ENCODE measurements at regions not wholly inside any gene's neighbourhood (a gene's known extent, or its start where the extent isn't known, plus 50 kb on each side); places are given as distances from the start of the nearest gene placed in this dataset.

DNA sequence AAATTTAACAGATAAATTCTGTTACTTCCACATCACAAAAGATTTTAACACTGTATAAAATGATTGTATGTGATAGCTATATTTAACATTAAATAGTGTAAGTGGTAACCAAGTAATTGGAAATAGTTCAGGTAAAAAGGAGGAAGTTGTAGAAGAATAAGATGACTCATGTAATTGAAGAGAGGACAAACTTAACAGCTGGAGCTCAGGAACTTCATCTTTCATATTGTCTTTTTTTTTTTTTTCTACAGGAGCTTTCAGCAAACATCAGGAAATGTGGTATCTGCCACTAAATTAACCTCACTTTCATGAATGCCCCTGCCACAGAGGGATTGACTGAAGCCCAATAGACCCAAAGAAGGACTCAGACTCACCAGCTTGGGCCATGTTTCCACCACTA, 188.4 kb upstream of the VEGFC start:
- DNase-seq, result no peak

GRCh38 chr4:176981551-176981950, 188.8 kb upstream of the VEGFC start:
- DNase-seq, result no peak

- no peak for DNase-seq
Observed at GRCh38 chr4:176988226-176988625, 195.5 kb upstream of the VEGFC start.

GRCh38 chr4:176989186-176989585, 196.5 kb upstream of the VEGFC start:
- DNase-seq, result no peak

DNA sequence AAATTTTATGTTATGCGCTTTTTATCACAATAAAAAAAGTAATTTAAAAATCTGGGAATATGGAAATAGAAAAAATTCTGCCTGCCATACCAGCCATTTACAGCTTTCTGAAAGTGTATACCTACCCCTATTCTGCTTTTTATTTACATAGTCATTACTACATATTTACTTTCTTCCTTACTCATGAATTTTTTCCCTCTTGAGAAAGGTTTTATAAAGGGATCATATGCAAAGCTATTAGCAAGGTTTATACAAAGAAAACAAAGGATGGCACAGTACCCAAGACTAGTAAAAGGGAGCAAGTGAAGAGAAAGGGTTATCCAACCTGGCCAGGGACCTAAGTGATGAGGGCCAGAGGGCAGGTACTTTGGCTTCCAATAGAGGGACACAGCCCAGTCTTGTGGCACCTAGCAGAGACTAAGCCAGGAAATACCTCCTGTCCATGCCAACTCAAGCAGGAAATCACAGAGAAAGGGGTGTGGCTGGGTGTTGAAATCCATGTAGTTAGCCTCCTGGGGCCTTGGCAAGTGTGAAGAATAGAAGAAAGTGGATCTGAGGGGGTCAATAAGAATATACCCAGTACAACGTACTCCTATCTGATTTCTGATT, 207.3 kb upstream of the VEGFC start:
- DNase-seq, result no peak

DNA sequence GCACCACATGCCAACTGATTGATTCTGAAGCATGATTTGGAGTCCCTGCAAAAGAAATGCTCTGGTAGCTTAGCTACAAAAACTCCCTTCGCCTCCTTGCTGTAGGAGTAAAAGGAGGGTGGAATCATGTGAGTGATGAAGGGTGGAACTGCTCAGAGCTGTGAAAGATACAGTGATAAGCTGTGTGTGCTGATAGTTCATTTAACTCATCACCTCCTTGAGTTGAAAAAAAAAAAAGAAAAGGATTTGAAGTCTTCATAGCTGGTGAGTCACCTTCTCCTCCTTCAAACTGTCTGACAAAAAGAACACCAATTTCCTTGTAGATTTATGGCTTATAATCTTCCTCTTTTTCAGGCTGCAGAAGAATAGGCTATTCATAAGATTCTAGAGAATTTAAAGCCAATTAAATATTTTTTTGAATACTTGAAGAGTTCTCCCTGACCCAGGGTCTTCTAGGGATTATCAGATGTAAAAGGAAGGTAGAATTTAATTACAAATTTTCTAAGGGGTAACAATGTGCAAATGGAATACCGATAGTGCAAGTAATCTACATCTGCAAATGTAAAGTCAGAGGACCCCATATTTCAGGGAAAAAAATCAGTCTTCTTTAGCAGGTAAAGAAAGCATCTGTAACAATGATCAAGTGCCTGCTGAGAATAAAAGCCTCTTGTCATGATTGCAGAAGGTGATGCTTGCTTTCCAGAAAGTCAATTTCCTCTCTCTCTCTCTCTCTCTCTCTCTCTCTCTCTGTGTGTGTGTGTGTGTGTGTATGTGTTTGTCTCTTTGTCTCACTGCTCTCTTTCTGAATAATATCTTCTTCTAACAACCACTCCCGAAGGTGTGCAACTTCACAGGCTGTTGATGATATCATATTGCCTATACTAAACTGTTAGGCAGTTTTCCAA, 208.8 kb upstream of the VEGFC start:
- DNase-seq, result no peak

- no peak for DNase-seq
Observed at GRCh38 chr4:177005674-177006230, 213.0 kb upstream of the VEGFC start.

DNA sequence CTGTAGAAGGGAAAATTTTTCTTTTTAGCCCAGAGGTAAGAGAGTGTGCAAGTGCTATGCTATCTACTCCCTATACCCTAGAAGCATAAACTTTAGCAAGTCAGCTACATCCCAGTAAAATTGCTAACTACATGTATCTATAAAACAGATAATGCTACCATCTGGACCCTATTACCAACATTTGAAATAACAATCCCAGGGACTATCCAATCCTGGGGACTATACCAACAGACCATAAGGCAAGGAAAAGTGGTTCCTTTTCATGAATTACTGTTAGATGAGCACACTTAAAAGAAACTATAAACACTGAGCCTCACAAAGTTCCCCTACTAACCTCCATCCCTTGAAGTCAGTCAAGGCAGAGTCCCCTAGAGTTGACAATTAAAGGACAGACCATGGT, 213.6 kb upstream of the VEGFC start:
- DNase-seq, result no peak

DNA sequence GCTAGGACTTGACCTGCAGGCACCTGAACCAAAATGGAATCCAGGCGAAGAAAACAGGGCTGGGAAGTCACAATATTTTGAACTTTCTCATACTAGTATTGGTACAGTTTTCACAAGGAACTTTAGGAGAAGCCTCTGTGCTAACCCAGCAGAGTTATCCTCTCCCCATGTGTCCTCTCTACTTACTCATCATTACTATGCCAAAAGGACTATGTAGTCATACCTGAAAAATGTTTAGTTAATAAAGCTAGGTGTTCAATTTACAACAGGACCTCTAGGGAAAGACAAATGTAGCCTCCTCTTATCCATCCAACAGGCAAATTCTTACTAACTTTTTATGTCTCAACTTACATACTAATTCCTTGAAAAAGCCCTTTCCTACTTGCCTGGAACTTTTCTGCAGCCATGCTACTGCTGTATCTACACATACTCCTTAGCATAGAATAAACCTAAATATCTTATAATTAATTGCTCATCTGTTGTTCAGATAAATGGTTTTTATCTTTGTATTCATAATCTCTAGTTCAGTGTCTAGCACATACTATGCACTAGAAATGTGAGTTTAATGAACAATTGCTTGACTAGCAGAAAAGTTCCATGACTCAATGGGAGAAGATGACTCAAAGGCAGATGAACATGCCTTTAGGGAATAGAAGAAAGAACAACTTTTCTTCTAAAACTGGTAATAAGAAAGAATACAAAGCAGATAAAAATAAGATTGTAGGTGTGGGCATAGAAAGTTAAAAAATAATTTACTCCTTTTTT, 215.5 kb upstream of the VEGFC start:
- DNase-seq, result no peak

DNA sequence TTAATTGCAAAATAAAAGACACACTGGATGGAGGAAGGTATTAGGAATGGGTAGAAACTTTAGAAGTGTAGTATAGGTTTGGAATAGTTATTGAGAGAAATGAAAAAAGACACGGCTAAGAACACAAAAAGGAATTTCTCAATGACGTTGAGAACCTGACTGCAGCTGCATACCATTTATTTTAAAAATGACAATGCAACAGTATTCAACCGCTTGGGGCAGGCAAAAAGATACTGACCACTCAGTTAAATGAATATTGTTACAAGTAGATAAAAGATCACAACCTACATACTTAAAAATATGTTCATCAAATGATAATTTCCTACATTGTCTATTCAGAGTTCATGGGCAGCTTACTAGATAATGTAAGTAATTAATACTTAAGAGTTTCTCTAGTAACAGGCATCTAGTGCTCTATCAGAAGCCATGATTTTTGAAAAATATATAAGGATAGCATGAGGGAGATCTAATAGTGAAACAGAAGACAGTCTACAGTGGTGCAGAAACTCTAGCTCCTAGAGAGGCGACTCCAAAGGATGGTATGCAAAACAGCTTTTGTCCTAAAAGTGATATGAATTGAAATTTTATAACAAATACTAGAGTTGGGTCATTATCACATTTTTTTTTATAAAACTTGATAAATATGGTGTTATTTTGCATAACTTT, 216.2 kb upstream of the VEGFC start:
- DNase-seq, result no peak

DNA sequence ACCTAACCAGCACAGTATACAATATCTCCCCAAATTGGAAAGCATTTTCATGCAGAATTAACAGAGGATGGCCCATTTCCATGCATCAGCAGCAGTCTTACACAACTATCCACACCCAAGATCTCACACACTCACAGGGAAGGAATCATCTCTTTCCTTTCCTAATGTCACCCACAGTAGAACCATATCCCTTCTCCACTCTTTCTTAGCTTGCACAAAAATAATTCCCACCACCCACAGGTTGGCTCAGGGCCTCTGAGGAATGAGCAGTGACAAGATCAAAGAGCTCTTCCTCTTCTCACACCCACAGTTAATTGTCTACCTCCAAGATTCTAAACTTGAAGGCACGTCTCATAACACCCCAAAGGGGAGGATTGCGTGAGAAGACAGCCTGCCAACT, 217.7 kb upstream of the VEGFC start:
- no peak for DNase-seq

GRCh38 chr4:177012918-177013545, 220.3 kb upstream of the VEGFC start:
- DNase-seq, result no peak

DNA sequence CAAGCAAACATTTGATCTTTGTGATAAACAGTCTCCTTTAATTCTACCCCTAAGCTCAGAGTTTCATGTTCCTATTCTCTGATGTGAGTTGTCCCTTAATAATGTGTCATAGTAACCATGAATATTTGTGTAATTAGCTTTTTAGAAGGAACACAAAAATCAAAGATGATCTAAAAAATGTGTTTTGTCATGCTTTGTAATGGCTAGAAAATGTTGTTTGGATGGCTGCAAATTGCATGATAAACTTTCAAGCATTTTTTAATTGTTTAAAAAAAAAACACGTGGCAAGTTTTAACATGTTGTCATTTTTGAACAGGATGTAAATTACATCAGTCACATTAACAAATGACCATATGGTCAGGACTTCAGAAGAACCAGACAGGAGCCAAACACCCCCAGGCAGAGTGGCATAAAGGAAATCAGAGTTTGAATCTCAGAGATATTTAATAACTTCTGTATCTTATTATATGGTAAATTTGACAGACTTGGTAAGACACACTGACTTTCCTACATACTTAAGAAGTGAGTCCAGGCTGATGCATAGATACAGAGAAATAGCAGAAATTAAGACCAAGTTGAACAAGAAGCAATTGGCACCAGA, 223.9 kb upstream of the VEGFC start:
- no peak for DNase-seq

DNA sequence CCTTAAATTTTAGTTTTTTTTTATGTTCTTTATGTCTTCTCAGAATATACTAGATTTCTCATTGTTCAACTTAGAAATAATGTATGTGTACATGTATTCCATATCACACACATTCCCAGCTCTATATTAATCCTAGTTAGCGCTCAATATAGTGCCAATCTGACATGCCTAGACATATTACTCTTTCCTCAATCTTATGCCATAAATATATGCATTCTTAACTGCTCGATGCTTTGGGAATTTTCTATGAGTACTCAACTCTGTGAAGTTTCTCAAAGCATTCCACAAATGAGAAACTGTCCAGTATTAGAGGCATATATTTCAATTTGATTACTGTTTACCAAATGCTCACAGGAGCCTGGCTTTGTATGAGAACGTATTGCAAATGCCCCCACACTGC, 231.2 kb upstream of the VEGFC start:
- no peak for DNase-seq

GRCh38 chr4:177032341-177032740, 239.6 kb upstream of the VEGFC start:
- DNase-seq, result no peak

DNA sequence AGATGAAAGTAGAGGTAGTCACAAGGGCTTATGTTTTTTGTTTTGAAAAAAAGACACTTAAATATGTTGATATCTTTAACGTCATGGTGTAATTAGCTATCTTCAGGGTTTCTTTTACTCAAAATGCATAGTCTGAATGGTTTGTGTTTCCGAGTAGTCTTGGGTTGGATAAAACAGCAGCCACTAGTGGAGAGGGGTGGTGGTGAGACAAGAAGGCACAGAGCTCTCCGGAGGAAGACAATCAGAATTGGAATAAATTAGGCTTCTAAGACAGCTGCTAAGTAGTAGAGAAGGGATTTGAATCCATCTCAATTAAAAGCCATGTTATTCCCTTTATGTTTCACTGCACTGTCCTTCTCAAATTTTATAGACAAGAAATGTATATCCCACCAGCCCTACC, 240.4 kb upstream of the VEGFC start:
- DNase-seq, result no peak

- no peak for DNase-seq
Observed at GRCh38 chr4:177033632-177034031, 240.9 kb upstream of the VEGFC start.

DNA sequence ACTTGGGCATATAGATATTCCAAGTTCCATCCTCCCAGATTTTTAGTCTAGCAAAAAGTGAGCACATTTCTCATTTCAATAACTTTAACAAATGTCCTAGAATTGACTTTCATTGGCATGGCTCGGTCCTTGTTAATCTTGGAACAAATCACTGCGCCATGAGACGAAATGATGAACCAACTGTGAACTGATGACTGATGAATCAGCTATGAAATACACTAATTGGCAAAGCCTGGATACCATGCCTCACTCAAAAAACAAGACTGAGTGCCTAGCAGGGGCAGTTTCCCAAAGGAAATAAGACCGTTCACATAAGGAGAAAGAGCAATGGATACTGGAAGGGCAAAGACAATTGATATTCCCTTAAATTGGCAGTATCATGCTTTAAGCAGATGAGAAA, 248.6 kb upstream of the VEGFC start:
- DNase-seq, result no peak

DNA sequence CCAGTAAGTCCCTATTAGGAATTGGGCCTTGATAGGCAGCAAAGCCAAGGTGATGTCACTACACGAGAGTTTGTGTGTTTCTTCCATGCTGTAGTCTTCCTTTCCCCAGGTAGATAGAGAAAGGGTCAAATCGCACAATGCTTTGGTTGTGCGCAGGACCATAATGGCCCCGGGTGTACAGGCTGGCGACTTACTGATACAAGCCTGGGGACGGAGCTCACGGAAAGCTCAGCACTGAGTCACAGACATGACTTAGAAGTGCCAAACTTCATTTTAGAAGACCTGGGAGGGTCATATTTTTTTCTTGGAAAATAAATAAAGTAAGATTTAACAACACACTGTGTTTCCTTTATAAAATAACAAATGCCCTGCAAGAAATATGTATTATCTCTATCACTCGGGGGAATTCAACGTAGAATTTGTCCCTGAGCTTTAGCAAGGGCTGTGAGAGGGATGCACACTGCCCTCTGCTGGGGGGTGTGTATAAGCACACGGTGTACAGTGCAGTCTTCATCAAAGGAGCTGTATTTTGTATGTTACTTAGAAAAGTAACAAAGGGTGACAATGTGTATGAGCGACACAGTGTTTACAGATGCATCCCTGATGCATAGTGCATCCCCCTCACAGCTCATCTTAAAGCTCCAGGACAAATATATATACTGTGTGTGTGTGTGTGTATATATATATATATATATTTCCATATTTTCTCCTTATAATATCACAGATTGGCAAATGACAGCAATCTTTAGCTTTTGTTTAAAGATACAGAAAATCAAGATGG, 254.5 kb upstream of the VEGFC start:
- peak in 1 of 2 experiments; percentile 44 for DNase-seq

DNA sequence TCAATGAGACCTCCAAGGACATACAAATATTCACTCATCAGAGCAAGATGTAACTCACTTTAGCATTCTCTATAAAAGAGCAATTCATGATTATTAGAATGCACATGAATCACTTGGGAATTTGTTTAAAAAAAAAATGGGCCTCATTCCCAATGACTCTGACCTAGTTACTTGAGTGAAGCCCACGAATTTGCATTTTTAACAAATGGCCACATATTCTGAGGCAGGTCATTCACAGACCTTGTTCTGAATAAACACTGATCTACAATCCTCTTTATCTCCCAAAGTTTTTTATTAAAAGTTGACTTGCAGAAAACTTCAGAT, 255.1 kb upstream of the VEGFC start:
- DNase-seq, result no peak

GRCh38 chr4:177051473-177052060, 258.1 kb upstream of the NEIL3 start:
- DNase-seq, result no peak
